NCI-H1694 treated with DMSO at 0.1 percent for 48 hours (cell line): ENCODE measurements at regions not wholly inside any gene's neighbourhood (a gene's known extent, or its start where the extent isn't known, plus 50 kb on each side); places are given as distances from the start of the nearest gene placed in this dataset.

Experiments
- DNase-seq: peaks from one replicate; lab custom pipeline; 2025; lab: John Stamatoyannopoulos, UW

DNA sequence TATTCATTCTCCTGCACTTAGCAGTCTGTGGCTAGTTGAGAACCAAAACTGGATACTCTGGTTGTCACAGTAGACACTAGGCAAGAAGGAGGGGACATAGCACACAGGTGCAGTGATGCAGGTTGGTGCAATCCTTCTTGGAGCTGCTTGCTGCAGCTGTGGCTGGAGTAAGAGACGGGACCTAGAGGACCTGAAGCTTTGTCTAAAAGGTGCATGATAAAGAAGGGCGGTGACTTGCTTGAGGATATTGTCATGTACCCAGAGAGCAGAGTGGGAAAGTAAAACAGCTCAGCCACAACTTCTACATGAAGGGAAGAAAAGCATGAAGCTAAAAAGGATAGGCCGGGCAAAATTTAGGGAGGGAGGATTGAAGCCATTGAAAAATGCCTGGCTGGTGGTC is 304.1 kb upstream of the KIRREL3 start:
- DNase-seq, result no peak

- DNase-seq, result no peak
These were observed 288.4 kb upstream of the KIRREL3 start for GRCh38 chr11:127288926-127289325.

GRCh38 chr11:127281534-127281933 is 281.0 kb upstream of the KIRREL3 start:
- DNase-seq, result no peak

- no peak for DNase-seq
These were observed 275.2 kb upstream of the KIRREL3 start for GRCh38 chr11:127275774-127276173.

DNA sequence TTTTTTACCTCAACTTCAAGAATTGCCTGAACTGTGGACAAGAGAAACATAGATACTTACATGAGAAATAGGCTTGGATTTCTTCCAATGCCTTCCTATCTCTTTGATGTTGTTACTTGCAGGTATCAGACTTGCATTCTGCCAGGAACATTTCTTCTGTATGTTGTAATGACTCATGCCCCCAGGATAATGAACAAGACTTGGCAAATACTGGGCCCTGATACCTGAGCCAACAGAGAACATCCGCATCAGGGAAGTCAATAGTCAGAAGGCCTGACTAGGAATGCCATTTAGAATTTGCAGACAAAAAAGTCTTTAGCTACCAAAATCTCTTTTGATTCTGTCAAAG is 273.7 kb upstream of the KIRREL3 start:
- DNase-seq, result no peak

DNA sequence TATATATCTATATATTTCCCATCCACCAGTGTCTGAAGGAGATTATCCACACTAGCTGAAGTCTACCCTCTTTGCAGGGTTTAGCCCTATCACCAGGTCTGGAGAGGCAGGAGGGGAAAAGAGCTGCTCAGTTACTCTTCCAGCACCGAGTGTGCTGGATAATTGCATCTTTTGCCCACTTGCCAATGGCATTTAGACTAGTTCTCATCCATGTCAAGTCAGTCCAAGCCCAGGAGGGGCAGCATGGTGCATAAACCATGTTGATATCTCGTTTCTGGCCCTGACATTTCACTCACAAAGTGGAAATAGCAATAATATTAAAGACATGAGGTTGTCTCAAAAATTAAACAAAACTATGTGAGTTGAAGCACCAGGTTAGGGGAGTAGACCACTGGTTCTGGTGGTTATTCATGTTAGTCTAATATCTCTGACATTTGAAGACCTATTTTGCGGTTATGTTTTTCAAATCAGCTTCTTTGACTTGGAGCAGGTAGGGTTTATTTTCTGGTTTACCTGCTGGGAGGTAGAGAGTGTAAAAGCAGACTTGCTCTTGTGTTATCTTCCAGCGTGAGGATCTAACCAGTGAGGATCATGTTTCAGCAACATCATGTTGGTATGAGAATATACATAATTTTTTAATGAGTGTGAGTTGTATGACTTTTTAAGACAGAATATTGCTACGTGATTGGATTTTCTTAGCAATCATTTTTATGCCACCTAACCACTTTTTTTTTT is 273.2 kb upstream of the KIRREL3 start:
- DNase-seq, result no peak

DNA sequence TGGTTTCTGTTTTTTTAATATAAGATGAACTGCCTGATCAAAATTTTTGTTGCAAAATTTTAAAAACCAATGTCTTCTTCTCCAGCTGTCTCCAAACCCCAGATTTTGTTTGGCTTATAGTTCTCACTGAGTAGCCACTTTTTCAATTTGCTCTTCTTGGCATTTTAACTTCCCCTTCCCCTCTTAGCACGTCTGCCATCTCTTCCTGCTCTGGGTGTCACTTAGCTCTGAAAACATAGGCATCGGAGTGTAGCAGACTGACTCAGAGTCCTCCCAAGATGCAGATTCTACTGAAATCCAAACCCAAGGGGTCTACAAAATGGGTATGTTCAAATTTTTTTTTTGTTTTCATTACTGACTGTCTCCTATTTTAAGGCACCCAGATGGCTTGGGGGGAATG is 270.3 kb upstream of the KIRREL3 start:
- no peak for DNase-seq

- no peak for DNase-seq
These were observed 269.3 kb upstream of the KIRREL3 start for GRCh38 chr11:127269911-127270310.

DNA sequence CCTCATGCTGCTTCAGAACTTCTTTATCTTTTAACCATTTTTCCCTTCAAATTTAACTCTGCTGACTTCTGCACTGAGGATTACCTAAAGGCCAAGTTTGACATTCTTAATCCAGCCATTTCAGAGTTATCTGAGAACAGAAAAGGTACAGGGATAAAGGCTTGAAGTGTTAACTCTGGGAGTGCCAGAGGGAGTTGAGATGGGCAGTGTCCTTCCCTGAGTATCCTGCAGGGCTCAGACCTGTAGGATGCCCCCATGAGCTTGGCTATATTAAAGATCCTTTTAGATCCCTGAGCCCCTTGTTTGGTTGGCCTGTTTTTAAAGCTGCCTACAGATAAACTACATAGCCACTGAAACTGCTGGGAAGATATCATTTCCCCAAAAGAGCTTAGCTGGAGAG is 268.4 kb upstream of the KIRREL3 start:
- DNase-seq, result no peak

- no peak for DNase-seq
These were observed 268.0 kb upstream of the KIRREL3 start for GRCh38 chr11:127268521-127268920.

GRCh38 chr11:127259102-127259501 is 258.5 kb upstream of the KIRREL3 start:
- no peak for DNase-seq

- no peak for DNase-seq
These were observed 254.6 kb upstream of the KIRREL3 start for GRCh38 chr11:127255209-127255608.

DNA sequence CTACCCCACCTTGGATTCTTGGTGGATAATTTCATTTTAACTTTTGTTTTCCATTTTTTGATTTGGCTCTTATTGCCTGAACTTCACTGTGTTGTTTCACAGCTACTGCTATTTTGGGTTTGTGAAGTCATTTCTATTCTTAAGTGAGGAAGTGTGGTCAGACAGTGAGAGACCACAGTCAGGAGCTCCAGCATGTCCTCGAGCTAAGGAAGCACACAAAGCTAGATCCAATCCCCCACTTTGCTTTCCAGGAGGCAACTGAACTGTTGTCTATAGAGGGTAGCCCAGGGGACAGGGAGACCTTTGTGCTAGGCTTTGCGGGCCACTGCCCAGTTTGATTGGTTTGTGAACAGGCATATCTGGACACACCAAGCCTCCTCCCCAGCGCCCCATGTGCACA is 251.8 kb upstream of the KIRREL3 start:
- no peak for DNase-seq

DNA sequence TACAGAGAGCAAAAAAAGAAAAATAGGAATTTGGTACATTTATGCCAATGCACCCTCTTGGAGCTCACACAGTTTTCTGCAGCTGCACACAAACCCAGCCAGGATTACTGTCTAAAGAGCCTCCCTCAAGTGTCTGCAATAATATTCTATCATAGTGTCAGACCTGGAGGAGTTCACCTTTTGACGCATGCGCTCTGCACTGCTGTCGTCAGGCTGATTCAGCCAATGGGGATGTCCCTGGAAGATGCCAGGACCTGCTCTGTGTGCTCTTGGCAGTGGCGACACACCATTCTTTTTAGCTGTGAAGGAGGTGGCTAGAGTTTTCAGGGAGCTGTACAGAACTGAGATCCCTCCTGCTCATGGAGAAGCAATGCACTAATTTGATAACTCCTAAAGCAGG is 249.0 kb upstream of the KIRREL3 start:
- no peak for DNase-seq

DNA sequence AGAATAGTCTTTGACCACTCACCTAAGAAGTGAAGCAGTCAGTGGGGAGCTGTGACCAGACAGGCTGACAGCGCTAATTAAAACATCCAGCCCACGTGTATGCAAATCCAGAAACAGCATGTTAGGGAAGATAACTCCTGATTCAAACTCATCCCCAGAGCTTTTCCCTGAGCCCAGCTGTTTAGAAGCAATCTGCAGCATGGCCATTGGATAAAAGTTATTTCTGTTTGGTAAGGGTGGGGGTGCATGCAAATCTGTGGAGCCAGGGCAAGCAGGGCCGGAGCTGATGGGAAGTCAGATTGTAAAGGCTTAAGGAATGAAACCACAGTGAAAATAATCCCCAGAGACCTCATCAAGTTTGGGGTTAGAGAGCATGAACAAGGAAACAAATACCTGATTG is 247.9 kb upstream of the KIRREL3 start:
- DNase-seq, result no peak

GRCh38 chr11:127247261-127247851 is 246.8 kb upstream of the KIRREL3 start:
- DNase-seq, result no peak

DNA sequence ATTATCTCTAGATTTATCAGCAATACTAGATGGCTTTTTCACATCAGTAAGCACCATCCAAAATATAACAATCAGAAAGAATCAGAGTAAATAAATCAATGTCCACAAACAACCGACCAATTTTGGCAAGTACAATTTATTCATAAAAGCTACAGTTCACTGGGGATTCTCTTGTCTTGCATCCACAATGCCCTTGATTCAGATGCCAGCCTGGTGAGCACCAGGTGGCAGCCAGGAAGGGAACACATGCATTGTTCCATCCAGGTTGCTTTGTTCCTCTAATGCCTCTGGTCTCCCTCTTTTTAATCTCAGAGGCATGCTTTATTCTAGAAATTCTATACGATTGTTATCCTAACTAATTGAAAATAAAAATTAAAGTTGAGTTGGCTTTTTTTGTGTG is 242.1 kb upstream of the KIRREL3 start:
- no peak for DNase-seq

GRCh38 chr11:127238321-127238720 is 237.8 kb upstream of the KIRREL3 start:
- no peak for DNase-seq

DNA sequence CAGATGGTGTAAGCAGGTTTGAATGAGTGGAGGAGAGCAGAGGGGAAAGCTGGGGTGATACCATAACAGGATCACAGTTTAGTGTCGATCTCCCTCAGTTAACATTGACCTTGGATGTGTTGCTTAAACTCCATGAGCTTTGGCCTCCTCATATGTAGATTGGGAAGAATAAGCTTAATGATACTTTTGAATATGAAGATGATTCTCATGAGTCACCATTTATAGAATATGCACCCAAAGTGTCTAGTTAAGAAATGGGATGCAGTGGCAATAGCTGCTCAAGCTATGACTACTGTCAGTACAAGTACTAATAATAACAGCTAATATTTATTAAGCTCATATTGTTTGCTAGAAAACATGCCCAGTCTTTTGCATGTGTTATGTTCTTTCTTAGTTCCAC is 236.2 kb upstream of the KIRREL3 start:
- no peak for DNase-seq

- peak; percentile 68 for DNase-seq
These were observed 233.4 kb upstream of the KIRREL3 start for GRCh38 chr11:127233998-127234397.

DNA sequence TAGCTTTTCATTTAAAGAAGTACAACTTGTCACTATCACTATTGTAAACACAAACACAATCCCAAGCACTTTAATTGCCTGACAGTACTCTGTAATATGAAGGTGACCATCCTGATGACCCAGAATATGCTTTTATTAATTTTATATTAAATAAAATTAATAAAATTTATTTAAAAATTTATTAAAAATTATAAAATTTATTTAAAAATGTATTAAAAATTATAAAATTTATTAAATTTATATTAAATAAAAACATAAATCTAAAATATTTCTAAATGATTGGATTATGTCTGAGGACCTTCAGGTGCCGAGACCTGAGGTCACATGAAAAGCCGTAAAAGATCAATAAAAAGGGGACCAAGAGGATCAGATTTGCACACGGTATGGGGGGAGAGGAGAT is 229.8 kb upstream of the KIRREL3 start:
- DNase-seq, result no peak

- no peak for DNase-seq
These were observed 226.4 kb upstream of the KIRREL3 start for GRCh38 chr11:127226949-127227348.

DNA sequence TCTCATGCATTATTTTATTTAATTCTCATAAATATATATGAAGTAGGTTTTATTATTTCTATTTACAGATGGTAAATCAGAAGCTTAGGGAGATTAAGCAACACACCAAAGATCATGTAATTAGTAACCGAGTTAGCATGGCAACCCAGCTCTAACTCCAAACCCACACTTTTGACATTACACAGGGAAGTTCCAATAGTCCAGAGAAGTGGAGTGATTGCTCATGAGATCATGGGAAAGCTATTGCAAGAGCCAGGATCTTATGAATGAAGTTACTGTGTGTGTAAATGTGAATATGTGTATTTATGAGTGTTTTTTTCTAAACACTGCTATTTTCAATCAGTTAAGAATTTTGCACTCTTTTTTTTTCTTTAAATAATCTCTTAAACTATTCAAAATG is 225.8 kb upstream of the KIRREL3 start:
- DNase-seq, result no peak

DNA sequence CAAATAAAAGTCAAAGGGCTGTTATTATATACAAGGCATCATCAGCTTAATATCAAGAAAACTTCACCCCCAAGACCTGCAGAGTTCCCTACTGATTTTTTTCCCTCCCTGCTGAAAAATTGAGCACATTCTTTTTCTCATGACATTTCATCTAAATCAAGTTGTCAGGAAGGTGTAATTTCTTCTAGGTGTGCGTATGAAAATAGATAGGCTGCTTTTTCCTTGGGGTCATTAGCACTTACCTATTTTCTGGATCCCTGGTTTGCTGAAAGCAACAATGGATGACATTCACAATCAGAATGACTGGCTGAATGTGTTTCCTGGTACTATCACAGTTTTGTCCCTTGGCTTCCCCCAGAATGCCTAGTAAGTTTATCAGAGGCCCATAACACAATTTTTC is 225.0 kb upstream of the KIRREL3 start:
- DNase-seq, result no peak
